Activated T-cell treated with anti-CD3 and anti-CD28 coated beads, Interleukin-2, amount 50 U/mL, for 4 hours (primary cell): ENCODE measurements at regions not wholly inside any gene's neighbourhood (a gene's known extent, or its start where the extent isn't known, plus 50 kb on each side); places are given as distances from the start of the nearest gene placed in this dataset.

Experiments
- ATAC-seq, 2 donors: fragments of 200-7000 bp; cut with Tn5 transposase; one replicate each; pipeline ENCODE4 v1.10.0; 2021
- DNase-seq: peaks from one replicate; pipeline ENCODE4 v3.0.0-alpha.2; 2020
- H3K27me3 Mint-ChIP-seq: one replicate; pipeline ENCODE4 v1.8.0; 2021; ENCODE audit warnings: low read depth, mixed read lengths
- H3K36me3 Mint-ChIP-seq: one replicate; pipeline ENCODE4 v1.8.0; 2022; ENCODE audit warnings: mixed read lengths; ENCODE audit not compliant: insufficient read depth
- H3K4me1 Mint-ChIP-seq: one replicate; pipeline ENCODE4 v1.8.0; 2021; ENCODE audit warnings: low read depth, mixed read lengths
- H3K4me3 Mint-ChIP-seq: one replicate; pipeline ENCODE4 v1.8.0; 2021; ENCODE audit warnings: mild to moderate bottlenecking, moderate library complexity, mixed read lengths
- H3K9me3 Mint-ChIP-seq: one replicate; pipeline ENCODE4 v1.8.0; 2021; ENCODE audit warnings: mixed read lengths

- Mint-ChIP-seq H3K4me1 (no peaks in the 10 kb centered on the region), H3K27me3 (peaks cover 19% of the 10 kb centered on the region), H3K9me3 (no peaks in the 10 kb centered on the region), H3K36me3 (no peaks in the 10 kb centered on the region), H3K4me3 (no peak overlapping the region)
- no peak for ATAC-seq
- no peak for DNase-seq
These were observed 53.0 kb downstream of the RASSF10 start for GRCh38 chr11:13062115-13062514.

DNA sequence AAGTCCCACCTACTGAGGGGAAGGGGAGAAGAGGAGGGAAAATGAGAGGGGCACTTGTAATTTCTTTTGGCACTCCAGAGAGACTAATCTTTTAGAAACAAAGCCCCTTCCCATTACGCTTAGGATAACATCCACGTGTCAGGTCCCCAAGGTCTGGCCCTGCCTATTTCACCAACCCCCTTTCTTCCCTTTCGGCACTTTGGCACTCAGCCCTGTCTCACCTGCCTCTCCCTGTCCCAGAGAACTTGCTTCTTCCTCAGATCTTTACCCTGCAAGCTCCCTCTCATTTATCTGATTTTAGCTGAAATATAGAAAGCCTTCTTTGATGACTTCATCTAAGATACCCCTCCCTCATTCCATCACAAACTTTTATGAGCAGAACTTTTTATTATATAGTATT, 55.5 kb downstream of the RASSF10 start:
- no peaks in the 10 kb centered on the region for H3K9me3 Mint-ChIP-seq
- peaks cover 17% of the 10 kb centered on the region for H3K27me3 Mint-ChIP-seq
- no peak for DNase-seq
- H3K4me1 Mint-ChIP-seq = no peaks in the 10 kb centered on the region
- no peak overlapping the region for H3K4me3 Mint-ChIP-seq
- no peak for ATAC-seq
- H3K36me3 Mint-ChIP-seq = no peaks in the 10 kb centered on the region

DNA sequence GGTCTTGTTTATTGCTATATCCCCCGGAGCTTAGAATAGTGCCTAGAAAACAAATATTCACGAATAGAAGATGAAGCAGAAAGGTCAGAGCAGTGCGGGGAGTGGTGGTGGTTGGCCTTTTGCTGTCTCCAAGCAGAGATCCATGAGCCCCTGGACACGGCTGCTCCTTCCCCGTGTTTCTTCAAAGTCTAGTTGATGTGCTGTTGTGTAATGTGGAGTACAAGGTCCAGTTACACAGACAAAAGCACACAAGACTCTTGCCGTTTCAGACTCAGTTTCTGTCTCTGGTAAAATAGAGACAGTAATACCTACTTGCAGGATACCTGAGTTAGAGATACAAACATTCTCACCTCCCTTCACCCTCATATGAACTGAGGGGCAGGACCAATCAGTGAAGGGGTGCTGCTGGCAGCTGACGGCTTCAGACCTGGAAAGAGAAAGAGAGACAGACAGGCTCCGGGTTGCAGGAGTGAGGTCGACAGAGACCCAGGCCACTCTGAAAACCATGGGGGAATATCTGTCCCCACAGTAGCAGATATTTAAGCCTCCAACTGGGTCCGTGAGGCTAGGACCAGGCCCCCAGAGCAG, 56.2 kb downstream of the RASSF10 start:
- H3K27me3 Mint-ChIP-seq = peaks cover 17% of the 10 kb centered on the region
- no peak overlapping the region for H3K4me3 Mint-ChIP-seq
- ATAC-seq (no peak), DNase-seq (no peak)
- no peaks in the 10 kb centered on the region for H3K36me3 Mint-ChIP-seq
- H3K4me1 Mint-ChIP-seq = no peaks in the 10 kb centered on the region
- no peaks in the 10 kb centered on the region for H3K9me3 Mint-ChIP-seq

DNA sequence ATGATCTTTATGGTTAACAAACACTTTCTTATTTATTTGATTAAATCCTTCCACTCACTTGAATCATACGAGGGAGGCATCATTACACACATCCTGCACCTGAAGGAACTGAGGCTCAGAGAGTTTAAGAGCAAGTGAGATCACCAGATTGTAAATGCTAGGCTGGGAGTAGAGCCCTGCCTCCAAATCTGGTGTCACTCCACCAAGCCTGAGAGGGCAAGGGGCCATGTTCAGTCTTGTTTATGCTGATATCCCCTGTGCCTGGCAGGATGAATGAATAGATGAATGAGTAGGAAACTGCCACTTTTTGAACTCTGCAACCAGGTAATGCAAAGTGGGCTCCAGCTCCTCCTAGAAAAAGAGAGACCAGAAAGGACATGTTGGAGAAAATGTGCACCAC, 59.1 kb downstream of the RASSF10 start:
- H3K4me3 Mint-ChIP-seq = no peak overlapping the region
- H3K36me3 Mint-ChIP-seq = no peaks in the 10 kb centered on the region
- DNase-seq (no peak), ATAC-seq (no peak)
- no peaks in the 10 kb centered on the region for H3K9me3 Mint-ChIP-seq
- peaks cover 17% of the 10 kb centered on the region for H3K27me3 Mint-ChIP-seq
- no peaks in the 10 kb centered on the region for H3K4me1 Mint-ChIP-seq

- no peak for ATAC-seq
- Mint-ChIP-seq H3K9me3 (no peaks in the 10 kb centered on the region), H3K4me1 (no peaks in the 10 kb centered on the region), H3K4me3 (no peak overlapping the region), H3K36me3 (no peaks in the 10 kb centered on the region), H3K27me3 (peaks cover 16% of the 10 kb centered on the region)
- no peak for DNase-seq
These were observed 64.2 kb downstream of the RASSF10 start for GRCh38 chr11:13073119-13073981.

GRCh38 chr11:13074714-13075464, 65.8 kb downstream of the RASSF10 start:
- no peak for ATAC-seq
- H3K4me3 Mint-ChIP-seq = no peak overlapping the region

DNA sequence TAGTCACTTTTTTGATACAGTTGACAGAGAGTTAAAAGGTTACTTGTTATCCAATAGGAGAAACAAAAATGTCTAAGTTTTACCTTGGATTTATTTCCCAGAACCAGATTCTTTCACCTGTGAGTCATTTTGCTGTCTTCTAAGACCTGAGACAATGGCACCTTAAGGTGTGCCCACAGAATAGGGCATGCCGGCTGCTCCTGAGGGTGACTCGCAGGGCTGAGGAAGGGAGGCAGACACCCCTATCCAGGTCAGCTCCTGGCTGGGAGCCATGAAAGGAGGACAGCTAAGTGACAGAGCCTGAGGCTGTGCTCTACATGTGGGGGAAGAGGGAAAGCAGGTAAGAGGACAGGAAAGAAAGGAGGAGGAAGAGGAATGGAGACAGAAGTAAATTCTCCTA, 67.8 kb downstream of the RASSF10 start:
- Mint-ChIP-seq H3K4me1 (no peaks in the 10 kb centered on the region), H3K9me3 (no peaks in the 10 kb centered on the region), H3K27me3 (peaks cover 22% of the 10 kb centered on the region), H3K36me3 (no peaks in the 10 kb centered on the region), H3K4me3 (no peak overlapping the region)
- no peak for DNase-seq
- no peak for ATAC-seq

More at GRCh38 chr11:13074714-13075464, 65.8 kb downstream of the RASSF10 start:
- no peaks in the 10 kb centered on the region for H3K4me1 Mint-ChIP-seq
- H3K36me3 Mint-ChIP-seq = no peaks in the 10 kb centered on the region
- H3K9me3 Mint-ChIP-seq = no peaks in the 10 kb centered on the region
- no peak for DNase-seq
- H3K27me3 Mint-ChIP-seq = peaks cover 18% of the 10 kb centered on the region

DNA sequence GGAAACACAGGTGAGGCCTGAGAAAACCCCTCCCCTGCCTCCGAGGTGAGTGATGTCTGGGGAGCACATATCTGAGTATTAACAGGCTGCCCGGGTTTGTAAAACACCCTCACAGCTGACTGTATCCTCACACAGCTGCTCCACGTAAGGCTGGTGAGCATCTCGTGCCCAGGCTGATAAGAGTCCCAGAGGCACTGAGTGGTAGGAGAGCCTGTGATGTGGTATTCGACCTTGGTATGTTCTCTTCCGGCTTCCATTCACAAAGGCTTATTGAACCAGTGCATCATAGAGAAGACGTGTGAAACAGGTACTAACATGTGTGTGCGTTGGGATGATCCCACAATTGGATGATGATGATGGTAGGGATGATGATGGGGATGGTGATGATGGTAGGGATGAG, 71.7 kb downstream of the RASSF10 start:
- Mint-ChIP-seq H3K4me1 (no peaks in the 10 kb centered on the region), H3K27me3 (peaks cover 30% of the 10 kb centered on the region), H3K4me3 (no peak overlapping the region)

GRCh38 chr11:13082588-13082987, 73.5 kb downstream of the RASSF10 start:
- Mint-ChIP-seq H3K9me3 (no peaks in the 10 kb centered on the region), H3K36me3 (no peaks in the 10 kb centered on the region)

More for the DNA sequence above, 71.7 kb downstream of the RASSF10 start:
- no peaks in the 10 kb centered on the region for H3K9me3 Mint-ChIP-seq
- no peaks in the 10 kb centered on the region for H3K36me3 Mint-ChIP-seq
- ATAC-seq = no peak
- DNase-seq = no peak

GRCh38 chr11:13090228-13090708, 81.2 kb downstream of the RASSF10 start:
- no peak for ATAC-seq
- Mint-ChIP-seq H3K27me3 (peaks cover 11% of the 10 kb centered on the region), H3K36me3 (no peaks in the 10 kb centered on the region), H3K9me3 (no peaks in the 10 kb centered on the region), H3K4me3 (no peak overlapping the region), H3K4me1 (no peaks in the 10 kb centered on the region)
- DNase-seq = no peak

More at GRCh38 chr11:13082588-13082987, 73.5 kb downstream of the RASSF10 start:
- H3K4me1 Mint-ChIP-seq = no peaks in the 10 kb centered on the region
- H3K27me3 Mint-ChIP-seq = peaks cover 37% of the 10 kb centered on the region
- no peak overlapping the region for H3K4me3 Mint-ChIP-seq
- no peak for ATAC-seq
- no peak for DNase-seq

DNA sequence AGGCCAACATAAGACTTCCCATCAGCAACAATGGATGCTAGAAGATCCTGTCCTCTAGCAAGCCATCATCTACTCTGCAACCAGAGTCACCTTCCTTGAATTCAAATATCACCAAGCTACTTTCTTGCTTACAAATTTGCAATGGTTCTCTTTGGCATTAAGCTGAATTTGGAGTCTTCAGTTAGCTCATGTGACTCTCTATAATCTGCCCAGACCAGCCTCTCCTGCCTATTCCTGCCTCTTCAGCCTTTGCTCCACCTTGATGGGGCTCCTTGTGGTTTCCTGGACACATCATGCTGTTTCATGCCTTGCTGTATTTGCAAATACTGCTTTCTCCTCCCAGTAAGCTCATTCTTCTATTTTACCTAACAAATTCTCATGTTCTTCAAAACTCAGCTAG, 82.3 kb downstream of the RASSF10 start:
- Mint-ChIP-seq H3K9me3 (no peaks in the 10 kb centered on the region), H3K36me3 (no peaks in the 10 kb centered on the region), H3K27me3 (peaks cover 8% of the 10 kb centered on the region), H3K4me1 (no peaks in the 10 kb centered on the region), H3K4me3 (no peak overlapping the region)
- ATAC-seq = no peak
- no peak for DNase-seq

DNA sequence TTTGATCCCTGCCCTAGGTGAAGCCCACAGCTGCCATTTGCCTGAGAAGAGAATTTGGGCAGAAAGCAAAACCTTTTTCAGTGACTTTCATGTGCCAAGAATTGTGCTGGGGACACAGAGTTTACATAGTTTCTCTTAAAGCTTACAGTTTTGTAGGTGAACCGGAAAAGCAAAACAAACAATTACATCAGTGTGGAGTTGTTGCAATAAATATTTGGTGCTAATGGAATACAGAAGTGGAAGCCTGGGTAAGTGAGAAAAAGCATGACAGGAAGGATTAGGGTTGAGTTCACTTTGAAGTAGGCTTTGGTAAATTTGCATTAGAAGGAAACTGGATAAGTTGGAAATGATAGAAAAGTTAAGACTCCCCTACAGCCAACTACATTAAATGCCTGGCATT, 82.7 kb downstream of the RASSF10 start:
- Mint-ChIP-seq H3K36me3 (no peaks in the 10 kb centered on the region), H3K9me3 (no peaks in the 10 kb centered on the region), H3K27me3 (peaks cover 5% of the 10 kb centered on the region), H3K4me3 (no peak overlapping the region), H3K4me1 (no peaks in the 10 kb centered on the region)
- ATAC-seq = no peak
- DNase-seq = no peak

DNA sequence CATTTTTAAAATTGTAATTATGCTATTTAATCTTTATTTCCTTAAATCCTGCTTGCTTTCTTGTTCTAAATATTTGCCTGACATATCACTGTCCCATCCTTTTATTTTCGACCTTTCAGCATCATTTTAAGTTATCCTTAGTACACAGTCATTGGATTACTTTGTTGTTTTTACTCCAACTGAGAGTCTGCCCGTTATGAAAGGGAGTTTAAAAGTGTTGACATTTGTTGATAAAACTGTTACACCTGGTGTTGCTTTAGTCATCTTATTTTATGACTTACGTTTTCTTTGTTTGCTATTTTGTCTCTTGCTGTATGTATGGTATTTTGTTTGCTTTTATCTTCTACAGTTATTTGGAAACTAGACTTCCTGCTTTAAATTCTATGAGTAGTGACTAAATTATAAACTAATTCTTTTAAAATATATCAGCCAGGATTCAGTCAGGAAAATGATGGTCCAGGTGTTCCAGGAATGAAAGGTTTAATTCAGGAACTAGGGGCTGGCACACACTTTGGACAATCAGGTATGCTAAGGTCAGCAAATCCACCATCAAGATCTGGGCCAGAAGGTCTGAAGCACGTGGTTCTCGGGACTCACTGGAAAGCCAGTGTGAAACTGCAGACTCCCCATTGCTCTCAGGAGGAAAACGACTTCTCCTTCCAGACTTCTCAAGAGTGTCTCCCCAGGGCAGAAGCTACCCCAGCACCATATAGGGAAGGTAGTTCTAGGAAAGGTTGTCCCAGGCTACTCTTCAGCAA, 86.0 kb downstream of the RASSF10 start:
- no peaks in the 10 kb centered on the region for H3K9me3 Mint-ChIP-seq
- H3K4me1 Mint-ChIP-seq = no peaks in the 10 kb centered on the region
- ATAC-seq = no peak
- H3K27me3 Mint-ChIP-seq = peaks cover 16% of the 10 kb centered on the region
- H3K36me3 Mint-ChIP-seq = no peaks in the 10 kb centered on the region
- DNase-seq = no peak
- no peak overlapping the region for H3K4me3 Mint-ChIP-seq

GRCh38 chr11:13098063-13098462, 88.9 kb downstream of the RASSF10 start:
- DNase-seq (no peak), ATAC-seq (no peak)
- no peaks in the 10 kb centered on the region for H3K4me1 Mint-ChIP-seq
- no peak overlapping the region for H3K4me3 Mint-ChIP-seq
- H3K36me3 Mint-ChIP-seq = no peaks in the 10 kb centered on the region
- H3K9me3 Mint-ChIP-seq = no peaks in the 10 kb centered on the region
- peaks cover 19% of the 10 kb centered on the region for H3K27me3 Mint-ChIP-seq
